ENCODE measurements at regions not wholly inside any gene's neighbourhood (a gene's known extent, or its start where the extent isn't known, plus 50 kb on each side); places are given as distances from the start of the nearest gene placed in this dataset.

GRCh38 chr4:20422398-20422797 lies 170.7 kb downstream of the SLIT2 start:
- TF ChIP-seq EP300 (IDR thresholded peaks at IDR 0.05) (no peak), CTCF (IDR thresholded peaks at IDR 0.05) (peak; percentile 22 to 62 (median 44)), POLR2A (IDR thresholded peaks at IDR 0.05) (no peak)
